Vagina (tissue), 2 donors: ENCODE measurements at regions not wholly inside any gene's neighbourhood (a gene's known extent, or its start where the extent isn't known, plus 50 kb on each side); places are given as distances from the start of the nearest gene placed in this dataset.
"Not testable (repeated sequence)": the region's sequence is repeated elsewhere in the genome, so short reads cannot be mapped to it uniquely, and the experiment has no call there.

ENCODE experiments used
- POLR2AphosphoS5 ChIP-seq, 2 donors: sonication (generic); formaldehyde crosslinking; IDR thresholded peaks; one replicate each; pipeline ENCODE4 v1.9.0; 2017; ENCODE audit warnings: antibody characterized with exemption in 2 of 2, mild to moderate bottlenecking in 2 of 2, low read depth in 1 of 2; ENCODE audit not compliant: insufficient read depth in 1 of 2
- TF ChIP-seq, protein P1 (sequence below), 3 experiments: fragments of 450-650 bp in 2 of 3; fragments of 200-600 bp in 1 of 3; sonication (generic) in 1 of 3; IDR thresholded peaks; one replicate each; pipeline ENCODE4 v1.5.1; 2017 to 2019; ENCODE audit warnings: antibody characterized with exemption in 3 of 3, mild to moderate bottlenecking in 2 of 3, moderate library complexity in 2 of 3

- TF ChIP-seq, protein P1, sequence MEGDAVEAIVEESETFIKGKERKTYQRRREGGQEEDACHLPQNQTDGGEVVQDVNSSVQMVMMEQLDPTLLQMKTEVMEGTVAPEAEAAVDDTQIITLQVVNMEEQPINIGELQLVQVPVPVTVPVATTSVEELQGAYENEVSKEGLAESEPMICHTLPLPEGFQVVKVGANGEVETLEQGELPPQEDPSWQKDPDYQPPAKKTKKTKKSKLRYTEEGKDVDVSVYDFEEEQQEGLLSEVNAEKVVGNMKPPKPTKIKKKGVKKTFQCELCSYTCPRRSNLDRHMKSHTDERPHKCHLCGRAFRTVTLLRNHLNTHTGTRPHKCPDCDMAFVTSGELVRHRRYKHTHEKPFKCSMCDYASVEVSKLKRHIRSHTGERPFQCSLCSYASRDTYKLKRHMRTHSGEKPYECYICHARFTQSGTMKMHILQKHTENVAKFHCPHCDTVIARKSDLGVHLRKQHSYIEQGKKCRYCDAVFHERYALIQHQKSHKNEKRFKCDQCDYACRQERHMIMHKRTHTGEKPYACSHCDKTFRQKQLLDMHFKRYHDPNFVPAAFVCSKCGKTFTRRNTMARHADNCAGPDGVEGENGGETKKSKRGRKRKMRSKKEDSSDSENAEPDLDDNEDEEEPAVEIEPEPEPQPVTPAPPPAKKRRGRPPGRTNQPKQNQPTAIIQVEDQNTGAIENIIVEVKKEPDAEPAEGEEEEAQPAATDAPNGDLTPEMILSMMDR (IDR thresholded peaks at IDR 0.05), result not testable (repeated sequence)
- not testable (repeated sequence) for TF ChIP-seq POLR2AphosphoS5 (IDR thresholded peaks at IDR 0.05; ENCODE audit: insufficient read depth in 1 of 2, low read depth in 1 of 2)
Measured at GRCh38 chr4:49140351-49140750, 154.3 kb downstream of the CWH43 start.
